Neuron (in vitro differentiated cells): ENCODE measurements at regions not wholly inside any gene's neighbourhood (a gene's known extent, or its start where the extent isn't known, plus 50 kb on each side); places are given as distances from the start of the nearest gene placed in this dataset.

Source experiments
- H2AFZ ChIP-seq: one replicate; pipeline ENCODE4 v1.6.1; 2013; ENCODE audit warnings: low read depth, mild to moderate bottlenecking, inconsistent platforms, low read length, moderate library complexity
- H3K27me3 ChIP-seq: one replicate; pipeline ENCODE4 v1.6.1; 2013; ENCODE audit warnings: low read length; ENCODE audit not compliant: insufficient read depth
- H3K36me3 ChIP-seq: one replicate; pipeline ENCODE4 v1.6.1; 2013; ENCODE audit warnings: low read length; ENCODE audit not compliant: insufficient read depth
- H3K4me1 ChIP-seq: one replicate; pipeline ENCODE4 v1.6.1; 2013; ENCODE audit warnings: low read length; ENCODE audit not compliant: insufficient read depth
- H3K4me3 ChIP-seq: 2 replicates; pipeline ENCODE4 v1.5.1; 2013; ENCODE audit warnings: mild to moderate bottlenecking, low read length, moderate library complexity
- H3K9me3 ChIP-seq: one replicate; pipeline ENCODE4 v1.6.1; 2013; ENCODE audit warnings: low read length

GRCh38 chr5:8520917-8521316, 652.0 kb downstream of the MTRR start:
- H2AFZ ChIP-seq = no peak overlapping the region
- no peaks in the 10 kb centered on the region for H3K9me3 ChIP-seq
- H3K27me3 ChIP-seq = no peaks in the 10 kb centered on the region
- no peaks in the 10 kb centered on the region for H3K4me1 ChIP-seq
- no peaks in the 10 kb centered on the region for H3K36me3 ChIP-seq
- no peak overlapping the region for H3K4me3 ChIP-seq

- H3K36me3 ChIP-seq = no peaks in the 10 kb centered on the region
- H3K4me1 ChIP-seq = no peaks in the 10 kb centered on the region
- H3K9me3 ChIP-seq = no peaks in the 10 kb centered on the region
- no peak overlapping the region for H3K4me3 ChIP-seq
- H3K27me3 ChIP-seq = no peaks in the 10 kb centered on the region
- H2AFZ ChIP-seq = no peak overlapping the region
Measured at GRCh38 chr5:8521991-8522390, 653.0 kb downstream of the MTRR start.

- no peak overlapping the region for H2AFZ ChIP-seq
- no peaks in the 10 kb centered on the region for H3K9me3 ChIP-seq
- H3K4me3 ChIP-seq = no peak overlapping the region
- H3K4me1 ChIP-seq = no peaks in the 10 kb centered on the region
- no peaks in the 10 kb centered on the region for H3K27me3 ChIP-seq
- H3K36me3 ChIP-seq = no peaks in the 10 kb centered on the region
Measured at GRCh38 chr5:8522646-8523045, 653.7 kb downstream of the MTRR start.

GRCh38 chr5:8523501-8523900, 654.6 kb downstream of the MTRR start:
- no peaks in the 10 kb centered on the region for H3K36me3 ChIP-seq
- no peaks in the 10 kb centered on the region for H3K4me1 ChIP-seq

GRCh38 chr5:8525819-8526218, 656.9 kb downstream of the MTRR start:
- Histone ChIP-seq H3K9me3 (no peaks in the 10 kb centered on the region), H3K4me1 (no peaks in the 10 kb centered on the region), H3K4me3 (no peak overlapping the region), H2AFZ (no peak overlapping the region), H3K36me3 (no peaks in the 10 kb centered on the region), H3K27me3 (no peaks in the 10 kb centered on the region)

More at GRCh38 chr5:8523501-8523900, 654.6 kb downstream of the MTRR start:
- Histone ChIP-seq H3K9me3 (no peaks in the 10 kb centered on the region), H3K27me3 (no peaks in the 10 kb centered on the region), H2AFZ (no peak overlapping the region), H3K4me3 (no peak overlapping the region)

GRCh38 chr5:8528106-8528505, 659.2 kb downstream of the MTRR start:
- H2AFZ ChIP-seq = no peak overlapping the region
- no peaks in the 10 kb centered on the region for H3K9me3 ChIP-seq
- no peaks in the 10 kb centered on the region for H3K4me1 ChIP-seq
- no peaks in the 10 kb centered on the region for H3K27me3 ChIP-seq
- no peaks in the 10 kb centered on the region for H3K36me3 ChIP-seq
- H3K4me3 ChIP-seq = no peak overlapping the region

GRCh38 chr5:8538821-8539220, 669.9 kb downstream of the MTRR start:
- Histone ChIP-seq H2AFZ (no peak overlapping the region), H3K27me3 (no peaks in the 10 kb centered on the region), H3K9me3 (no peaks in the 10 kb centered on the region), H3K4me1 (no peaks in the 10 kb centered on the region), H3K36me3 (no peaks in the 10 kb centered on the region), H3K4me3 (no peak overlapping the region)

GRCh38 chr5:8540317-8540716, 671.4 kb downstream of the MTRR start:
- no peak overlapping the region for H3K4me3 ChIP-seq
- H3K36me3 ChIP-seq = no peaks in the 10 kb centered on the region
- no peaks in the 10 kb centered on the region for H3K4me1 ChIP-seq
- H3K9me3 ChIP-seq = no peaks in the 10 kb centered on the region
- H2AFZ ChIP-seq = no peak overlapping the region
- no peaks in the 10 kb centered on the region for H3K27me3 ChIP-seq

- Histone ChIP-seq H2AFZ (no peak overlapping the region), H3K4me3 (no peak overlapping the region), H3K9me3 (no peaks in the 10 kb centered on the region), H3K27me3 (no peaks in the 10 kb centered on the region), H3K36me3 (no peaks in the 10 kb centered on the region), H3K4me1 (no peaks in the 10 kb centered on the region)
Measured at GRCh38 chr5:8550921-8551320, 682.0 kb downstream of the MTRR start.

GRCh38 chr5:8553364-8553763, 684.4 kb downstream of the MTRR start:
- Histone ChIP-seq H3K4me1 (no peaks in the 10 kb centered on the region), H3K36me3 (no peaks in the 10 kb centered on the region), H2AFZ (no peak overlapping the region), H3K9me3 (no peaks in the 10 kb centered on the region), H3K27me3 (no peaks in the 10 kb centered on the region), H3K4me3 (no peak overlapping the region)

GRCh38 chr5:8557728-8558127, 688.8 kb downstream of the MTRR start:
- Histone ChIP-seq H3K9me3 (no peaks in the 10 kb centered on the region), H3K4me3 (no peak overlapping the region), H2AFZ (no peak overlapping the region), H3K27me3 (no peaks in the 10 kb centered on the region), H3K4me1 (no peaks in the 10 kb centered on the region), H3K36me3 (no peaks in the 10 kb centered on the region)

GRCh38 chr5:8560776-8561175, 691.8 kb downstream of the MTRR start:
- Histone ChIP-seq H3K4me3 (no peak overlapping the region), H3K4me1 (no peaks in the 10 kb centered on the region), H3K36me3 (no peaks in the 10 kb centered on the region), H2AFZ (no peak overlapping the region), H3K9me3 (no peaks in the 10 kb centered on the region), H3K27me3 (no peaks in the 10 kb centered on the region)

- Histone ChIP-seq H3K9me3 (no peaks in the 10 kb centered on the region), H3K36me3 (no peaks in the 10 kb centered on the region), H3K4me1 (no peaks in the 10 kb centered on the region), H2AFZ (no peak overlapping the region), H3K4me3 (no peak overlapping the region), H3K27me3 (no peaks in the 10 kb centered on the region)
Measured at GRCh38 chr5:8561224-8561840, 692.4 kb downstream of the MTRR start.

- Histone ChIP-seq H3K36me3 (no peaks in the 10 kb centered on the region), H3K4me1 (no peaks in the 10 kb centered on the region), H3K9me3 (no peaks in the 10 kb centered on the region), H2AFZ (no peak overlapping the region), H3K27me3 (no peaks in the 10 kb centered on the region), H3K4me3 (no peak overlapping the region)
Measured at GRCh38 chr5:8561854-8562253, 692.9 kb downstream of the MTRR start.
